GM21367 (cell line): ENCODE measurements at regions not wholly inside any gene's neighbourhood (a gene's known extent, or its start where the extent isn't known, plus 50 kb on each side); places are given as distances from the start of the nearest gene placed in this dataset.

Experiments used
- ATAC-seq: cut with Tn5 transposase; IDR thresholded peaks from one replicate; pipeline ENCODE4 v1.9.1; 2021; ENCODE audit not compliant: unreplicated experiment

- ATAC-seq = no peak
Measured at GRCh38 chr7:19448091-19448490, 260.7 kb downstream of the POLR1F start.

- no peak for ATAC-seq
Measured at GRCh38 chr7:19442016-19442785, 266.6 kb downstream of the POLR1F start.

GRCh38 chr7:19439517-19439916, 269.3 kb downstream of the POLR1F start:
- no peak for ATAC-seq

- no peak for ATAC-seq
Measured at GRCh38 chr7:19437446-19437845, 271.4 kb downstream of the POLR1F start.

- ATAC-seq = no peak
Measured at GRCh38 chr7:19427944-19428343, 280.9 kb downstream of the POLR1F start.

GRCh38 chr7:19421861-19422260, 276.6 kb upstream of the FERD3L start:
- no peak for ATAC-seq

GRCh38 chr7:19417231-19417630, 272.0 kb upstream of the FERD3L start:
- ATAC-seq = no peak

- ATAC-seq = no peak
Measured at GRCh38 chr7:19415123-19415522, 269.9 kb upstream of the FERD3L start.

- ATAC-seq = no peak
Measured at GRCh38 chr7:19413443-19413965, 268.3 kb upstream of the FERD3L start.

- no peak for ATAC-seq
Measured at GRCh38 chr7:19410691-19411090, 265.5 kb upstream of the FERD3L start.

GRCh38 chr7:19410106-19410505, 264.9 kb upstream of the FERD3L start:
- no peak for ATAC-seq

- no peak for ATAC-seq
Measured at GRCh38 chr7:19408706-19409220, 263.5 kb upstream of the FERD3L start.

- ATAC-seq = no peak
Measured at GRCh38 chr7:19407270-19407669, 262.0 kb upstream of the FERD3L start.

GRCh38 chr7:19405541-19405940, 260.3 kb upstream of the FERD3L start:
- ATAC-seq = no peak

- no peak for ATAC-seq
Measured at GRCh38 chr7:19404912-19405329, 259.7 kb upstream of the FERD3L start.

- ATAC-seq = no peak
Measured at GRCh38 chr7:19403691-19404090, 258.5 kb upstream of the FERD3L start.

- ATAC-seq = no peak
Measured at GRCh38 chr7:19401461-19401860, 256.2 kb upstream of the FERD3L start.

GRCh38 chr7:19400758-19401254, 255.6 kb upstream of the FERD3L start:
- ATAC-seq = no peak

GRCh38 chr7:19397911-19398310, 252.7 kb upstream of the FERD3L start:
- ATAC-seq = peak; percentile 97

GRCh38 chr7:19392246-19392645, 247.0 kb upstream of the FERD3L start:
- ATAC-seq = no peak

- ATAC-seq = no peak
Measured at GRCh38 chr7:19390795-19391194, 245.6 kb upstream of the FERD3L start.

- no peak for ATAC-seq
Measured at GRCh38 chr7:19381321-19381720, 236.1 kb upstream of the FERD3L start.
